NCI-H1105 treated with DMSO at 0.1 percent for 48 hours (cell line): ENCODE measurements at regions not wholly inside any gene's neighbourhood (a gene's known extent, or its start where the extent isn't known, plus 50 kb on each side); places are given as distances from the start of the nearest gene placed in this dataset.

Source experiments
- DNase-seq: peaks from one replicate; lab custom pipeline; 2025; lab: John Stamatoyannopoulos, UW

GRCh38 chr5:17893026-17893635 lies 258.9 kb downstream of the TAF11L14 start:
- DNase-seq, result no peak

DNA sequence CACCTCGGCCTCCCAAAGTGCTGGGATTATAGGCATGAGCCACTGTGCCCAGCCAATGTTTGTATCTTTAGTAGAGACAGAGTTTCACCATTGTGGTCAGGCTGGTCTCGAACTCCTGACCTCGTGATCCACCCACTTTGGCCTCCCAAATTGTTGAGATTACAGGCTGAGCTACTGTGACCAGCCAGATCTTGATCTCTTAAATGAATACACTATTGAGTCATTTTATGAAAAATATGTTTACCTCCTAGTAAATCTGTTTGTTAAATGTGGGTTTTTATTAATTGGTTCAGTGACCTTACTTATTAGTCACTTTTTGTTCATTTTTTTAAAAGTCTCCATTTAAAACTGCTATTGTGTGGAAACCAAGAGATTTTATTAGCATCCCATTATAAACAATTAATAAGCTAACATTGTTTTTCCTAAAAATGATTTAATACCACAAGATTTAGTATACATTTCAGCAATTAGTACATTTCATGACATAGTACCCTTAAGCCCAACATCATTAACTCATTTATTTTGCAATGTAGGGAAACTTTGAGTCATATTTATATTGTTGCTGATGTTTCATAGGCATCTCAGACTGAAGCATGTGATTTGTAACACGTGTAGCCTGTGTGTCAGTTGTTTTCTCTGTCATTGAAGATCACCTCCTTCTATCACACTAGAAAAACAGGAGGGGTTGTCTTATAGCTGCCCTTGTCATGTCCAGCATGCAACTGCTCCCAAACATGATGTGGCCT lies 261.2 kb downstream of the TAF11L14 start:
- DNase-seq, result no peak

DNA sequence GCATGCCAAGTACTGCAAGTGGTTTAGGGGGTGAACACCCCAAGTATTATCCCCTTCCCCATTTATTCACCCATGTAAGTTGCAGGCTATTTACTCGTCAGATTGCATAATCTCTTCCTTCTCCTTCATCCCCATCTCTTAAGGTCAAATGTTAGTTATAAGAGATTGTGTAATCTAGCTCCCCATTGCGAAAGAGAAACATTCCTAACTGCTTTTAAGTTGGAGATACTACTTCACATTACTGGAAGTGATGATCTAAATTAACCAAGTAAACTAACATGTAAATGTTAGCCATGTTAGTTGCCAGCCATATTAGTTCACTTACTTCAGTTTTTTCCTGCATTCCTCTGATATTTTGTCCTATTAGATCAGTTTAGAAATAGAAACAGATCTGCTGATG lies 262.3 kb downstream of the TAF11L14 start:
- DNase-seq, result no peak

DNA sequence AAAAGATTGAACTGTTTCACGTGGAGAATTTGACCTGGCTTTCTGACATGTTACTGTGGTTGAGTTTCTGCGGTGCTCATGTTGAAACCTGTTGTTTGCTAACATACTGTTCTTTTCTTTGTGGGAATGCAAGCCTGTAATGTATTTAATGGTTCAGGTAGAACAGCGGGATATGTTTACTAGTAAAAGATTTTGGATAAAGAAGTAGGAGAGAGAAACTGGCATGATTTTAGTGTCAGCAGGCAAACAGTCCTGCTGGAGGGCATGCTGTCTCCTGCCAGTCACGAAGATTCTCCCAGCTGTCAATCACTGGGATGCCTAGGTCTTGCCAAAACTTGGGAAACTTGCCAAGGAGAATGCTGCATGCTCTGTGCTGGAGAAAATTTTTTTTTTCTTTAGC lies 263.5 kb downstream of the TAF11L14 start:
- DNase-seq, result no peak

GRCh38 chr5:17898766-17899165 lies 264.5 kb downstream of the TAF11L14 start:
- no peak for DNase-seq

DNA sequence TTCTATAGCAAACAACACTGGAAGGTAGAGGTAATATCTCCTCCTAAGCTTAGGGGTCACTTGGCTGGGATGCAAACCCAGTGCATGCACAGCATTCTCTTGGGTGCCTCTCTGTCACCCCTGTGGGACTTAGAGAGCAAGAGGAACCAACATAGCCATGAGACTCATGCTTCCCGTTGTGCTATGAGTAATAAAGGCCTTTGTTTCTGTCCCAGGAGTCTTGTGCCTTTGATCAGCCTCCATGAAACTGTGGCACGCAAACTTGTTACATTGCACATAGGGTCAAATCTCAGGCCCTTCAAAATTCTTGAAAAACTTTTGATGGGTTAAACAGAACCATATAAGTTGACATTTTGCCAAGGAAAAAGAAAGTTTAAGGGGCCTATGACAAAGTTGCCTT lies 272.8 kb downstream of the TAF11L14 start:
- DNase-seq, result no peak

DNA sequence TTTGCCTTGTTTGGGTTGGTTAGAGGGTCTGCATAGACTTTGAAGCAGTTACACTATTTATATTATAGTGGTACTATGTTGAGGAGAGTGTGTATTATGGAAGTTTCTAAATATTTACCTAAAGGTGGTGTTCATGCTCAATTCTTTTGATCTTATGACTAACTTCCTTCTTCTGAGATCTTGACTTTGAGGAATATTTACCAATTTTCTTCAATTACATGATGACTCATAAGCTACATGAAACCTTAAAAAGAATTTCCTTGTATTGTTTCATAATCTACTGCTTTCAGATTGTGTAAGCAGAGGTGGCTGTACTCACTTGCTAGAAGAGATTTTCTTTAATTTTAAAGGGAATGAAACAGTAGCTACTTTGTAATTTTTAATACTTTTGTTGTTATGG lies 276.1 kb downstream of the TAF11L14 start:
- no peak for DNase-seq

GRCh38 chr5:17912794-17913193 lies 278.5 kb downstream of the TAF11L14 start:
- DNase-seq, result no peak

DNA sequence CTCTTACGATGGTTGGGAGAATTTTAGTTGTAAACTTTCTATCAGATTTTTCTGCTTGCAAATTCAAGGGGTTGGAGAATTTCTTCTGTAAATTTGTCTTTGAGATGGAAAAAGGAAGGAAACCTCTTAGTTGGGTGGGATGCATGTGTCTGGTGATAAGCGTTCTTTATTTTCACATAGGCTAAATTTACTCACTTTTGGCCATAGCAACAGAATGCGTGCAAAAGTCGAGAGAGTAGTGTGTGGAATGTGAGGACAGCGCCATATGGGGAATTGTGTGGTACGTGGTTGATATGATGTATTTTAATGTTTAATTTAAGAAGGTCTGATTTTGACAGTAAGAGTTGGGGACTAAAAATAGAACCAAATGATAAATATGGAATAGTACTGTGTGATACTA lies 282.2 kb downstream of the TAF11L14 start:
- DNase-seq, result no peak

- no peak for DNase-seq
These were observed 283.2 kb downstream of the TAF11L14 start for GRCh38 chr5:17917465-17917864.

DNA sequence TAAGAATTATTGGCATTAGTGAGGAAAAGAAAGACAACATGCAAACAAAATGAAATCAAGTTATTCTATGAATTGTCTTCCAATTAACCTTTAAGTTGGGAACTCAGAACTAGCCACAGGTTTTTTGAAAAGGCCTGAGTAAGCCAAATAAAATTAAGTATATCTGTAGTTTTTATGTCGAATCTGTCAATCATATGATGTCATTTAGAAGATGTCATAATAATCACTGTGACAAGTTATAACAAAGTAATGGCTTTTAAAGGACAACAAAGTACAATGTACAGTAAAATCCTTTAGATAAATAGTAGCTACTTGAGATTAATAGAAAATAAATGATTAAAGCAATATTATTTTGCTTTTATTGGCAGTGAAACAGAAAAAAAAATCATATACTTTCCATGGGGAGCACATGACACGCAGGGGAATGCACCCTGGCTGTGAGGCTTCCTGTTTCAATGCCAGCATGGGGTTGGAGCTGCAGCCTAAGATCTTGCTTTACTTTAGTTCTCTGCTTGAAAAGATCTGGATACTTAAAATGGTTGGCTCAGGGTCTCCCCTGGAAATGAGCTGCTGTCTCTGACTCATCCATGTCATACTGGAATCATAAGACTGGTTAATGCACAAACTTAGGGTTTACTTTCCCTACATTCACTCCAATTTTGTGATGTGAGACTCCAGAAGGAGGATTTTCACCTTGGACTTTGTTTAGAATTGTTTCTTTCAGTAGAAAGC lies 284.3 kb downstream of the TAF11L14 start:
- no peak for DNase-seq

DNA sequence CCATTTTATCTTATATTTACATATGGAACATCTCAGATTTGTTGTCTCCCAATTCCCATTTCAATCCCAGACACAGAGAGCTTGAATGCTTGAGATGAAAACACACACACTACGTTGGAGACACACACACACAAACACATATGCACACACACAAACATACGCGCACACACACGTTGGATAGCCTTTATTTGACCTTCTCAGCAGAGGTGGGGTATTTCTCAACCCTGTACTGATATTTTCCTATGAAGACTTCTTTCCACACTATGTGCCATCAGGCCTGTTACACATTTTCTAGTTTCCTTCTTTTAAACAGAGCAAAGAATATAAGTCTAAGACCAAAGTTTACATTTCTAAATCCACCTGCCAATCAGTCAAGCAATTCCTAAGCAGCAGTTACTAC lies 291.0 kb downstream of the TAF11L14 start:
- DNase-seq, result no peak

- DNase-seq, result no peak
These were observed 294.3 kb downstream of the TAF11L14 start for GRCh38 chr5:17928581-17928981.

DNA sequence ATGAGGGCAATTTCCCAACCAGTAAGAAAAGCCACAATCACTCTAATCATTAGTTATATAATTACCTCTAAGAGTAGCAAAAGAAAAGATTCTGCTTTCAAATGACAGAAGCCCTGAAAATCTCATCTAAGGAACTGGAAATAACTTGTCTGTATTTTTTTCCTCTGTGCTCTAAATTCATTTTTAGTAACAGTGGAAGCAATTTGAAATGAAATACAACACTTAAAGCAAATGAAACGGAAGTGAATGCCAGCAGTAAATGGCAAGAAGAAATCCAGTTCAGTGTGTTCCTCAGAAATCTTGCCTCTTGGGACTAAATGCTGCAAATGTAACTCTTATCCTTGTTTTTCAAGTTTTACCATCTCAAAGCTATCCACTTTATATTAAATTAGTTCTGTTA lies 294.9 kb downstream of the TAF11L14 start:
- DNase-seq, result no peak

DNA sequence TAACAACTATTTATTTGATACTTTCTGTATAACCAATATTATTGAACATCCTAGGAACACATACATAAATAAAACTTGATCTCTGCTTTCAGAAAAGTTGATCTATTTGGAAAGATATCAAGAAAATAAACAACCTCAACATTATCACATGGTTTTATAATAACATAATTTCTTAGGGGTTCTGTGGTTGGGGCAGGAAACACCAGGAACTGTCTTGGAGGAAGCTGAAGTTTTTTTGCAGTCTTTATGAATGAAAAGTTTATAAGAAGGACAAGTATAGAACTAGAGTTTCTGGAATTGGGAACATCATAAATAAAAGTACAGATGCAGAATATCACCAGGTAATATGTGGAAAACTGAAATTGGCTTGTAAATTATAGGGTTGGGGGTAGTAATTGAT lies 296.1 kb downstream of the TAF11L14 start:
- DNase-seq, result no peak

DNA sequence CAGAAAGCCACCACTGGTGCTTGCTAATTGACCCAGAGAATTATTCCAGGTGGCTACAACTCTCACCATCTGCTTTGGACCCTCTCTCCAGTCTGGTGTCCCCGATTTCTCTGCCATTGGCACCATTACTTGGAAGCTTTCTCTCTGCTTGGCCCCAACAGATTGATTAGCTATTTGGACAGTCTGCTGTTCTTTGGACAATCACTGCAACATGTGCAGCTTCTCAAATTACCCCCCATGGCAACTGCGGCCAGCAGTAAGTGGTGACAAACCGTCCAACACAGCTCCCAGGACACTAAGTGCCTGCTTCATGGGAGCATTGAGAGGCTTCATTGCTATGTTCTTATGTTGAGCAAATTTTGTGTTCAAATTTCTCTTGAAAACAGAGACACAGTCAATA lies 309.8 kb downstream of the TAF11L14 start:
- no peak for DNase-seq

GRCh38 chr5:17947029-17947428 lies 312.8 kb downstream of the TAF11L14 start:
- DNase-seq, result no peak

GRCh38 chr5:17951392-17952169 lies 317.3 kb downstream of the TAF11L14 start:
- DNase-seq, result no peak

DNA sequence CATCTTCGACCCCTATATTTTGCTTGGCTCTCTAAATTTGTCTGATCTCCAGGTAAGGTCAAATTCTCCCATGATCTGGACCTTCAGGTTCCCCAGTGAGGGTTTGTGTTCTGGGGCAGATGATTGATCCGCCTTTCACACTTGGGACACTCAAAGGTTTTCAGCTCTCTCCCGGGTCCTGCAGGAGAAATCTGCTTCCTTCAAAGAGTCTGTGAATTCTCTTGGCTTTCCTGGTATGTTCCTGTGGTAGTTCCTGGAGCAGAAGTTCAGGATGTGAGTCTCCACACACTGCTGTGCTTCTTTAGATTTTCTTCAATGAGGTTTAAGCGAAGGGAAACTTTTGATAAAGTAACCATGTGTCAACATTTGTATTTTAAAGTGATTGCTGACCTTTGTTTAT lies 318.0 kb downstream of the TAF11L14 start:
- DNase-seq, result no peak

- DNase-seq, result no peak
These were observed 329.8 kb downstream of the TAF11L14 start for GRCh38 chr5:17964067-17964466.

DNA sequence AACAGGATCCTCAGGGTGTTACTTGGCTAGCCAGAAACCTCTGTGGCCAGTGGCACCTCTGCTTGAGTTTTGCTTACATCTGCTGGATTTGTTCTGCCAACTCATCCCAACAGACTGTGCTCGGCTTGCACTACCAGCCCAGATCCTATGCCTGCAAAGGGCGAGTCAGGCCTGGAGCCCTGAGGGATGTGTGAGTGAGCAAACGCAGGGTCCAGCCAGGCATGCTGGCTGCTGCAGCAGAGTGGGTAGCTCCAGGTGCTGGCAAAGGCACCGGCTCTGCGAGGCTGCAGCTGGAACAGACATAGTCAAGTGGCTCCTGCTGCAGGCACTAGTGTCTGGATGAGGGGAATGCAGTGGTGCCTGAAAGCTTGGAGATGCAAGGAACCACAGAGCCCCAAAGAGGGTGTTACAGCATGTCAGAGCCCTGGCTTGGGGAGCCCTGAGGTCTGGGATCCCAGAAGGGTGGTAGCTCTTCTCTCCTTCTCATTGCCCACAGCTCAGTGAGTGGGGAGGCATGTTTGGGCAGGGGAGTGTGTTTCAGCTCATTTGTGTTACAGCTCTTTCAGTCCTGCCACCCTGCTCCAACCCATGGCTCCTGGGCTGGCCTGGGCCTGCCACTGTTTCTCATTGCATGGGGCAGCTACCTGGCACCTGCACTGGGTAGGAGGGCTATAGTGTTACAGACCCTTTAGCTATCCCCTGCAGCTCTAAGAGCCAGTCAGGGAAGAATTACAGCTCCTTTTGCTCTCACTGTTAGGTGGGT lies 332.6 kb downstream of the TAF11L14 start:
- DNase-seq, result no peak

GRCh38 chr5:17976404-17976803 lies 342.1 kb downstream of the TAF11L14 start:
- DNase-seq, result no peak
